Loucy (cell line): ENCODE measurements at regions not wholly inside any gene's neighbourhood (a gene's known extent, or its start where the extent isn't known, plus 50 kb on each side); places are given as distances from the start of the nearest gene placed in this dataset.

Experiments
- H2AFZ ChIP-seq: fragments of 200-600 bp; sonication (generic); 2 replicates; pipeline ENCODE4 v1.6.0; 2016; ENCODE audit warnings: antibody characterized with exemption, mild to moderate bottlenecking, low read length, moderate library complexity
- H3F3A ChIP-seq: fragments of 200-600 bp; 2 replicates; pipeline ENCODE4 v1.6.0; 2016; ENCODE audit warnings: antibody characterized with exemption, low read depth, mild to moderate bottlenecking
- H3K27me3 ChIP-seq: fragments of 200-600 bp; sonication (generic); 2 replicates; pipeline ENCODE4 v1.6.1; 2014; ENCODE audit warnings: low read length, mild to moderate bottlenecking; ENCODE audit not compliant: insufficient read depth, poor library complexity, severe bottlenecking
- H3K36me3 ChIP-seq: fragments of 200-600 bp; sonication (generic); 2 replicates; pipeline ENCODE4 v1.6.1; 2016; ENCODE audit warnings: low read length; ENCODE audit not compliant: insufficient read depth
- H3K4me1 ChIP-seq: fragments of 200-600 bp; sonication (generic); 2 replicates; pipeline ENCODE4 v1.5.1; 2014; ENCODE audit warnings: low read length, mild to moderate bottlenecking; ENCODE audit not compliant: insufficient read depth, poor library complexity, severe bottlenecking
- H3K4me2 ChIP-seq: fragments of 200-600 bp; sonication (generic); 2 replicates; pipeline ENCODE4 v1.6.0; 2014; ENCODE audit warnings: antibody characterized with exemption, low read length, low read depth, mild to moderate bottlenecking; ENCODE audit not compliant: poor library complexity, severe bottlenecking
- H3K4me3 ChIP-seq: fragments of 200-600 bp; sonication (generic); 2 replicates; pipeline ENCODE4 v1.5.1; 2014; ENCODE audit warnings: low read length, mild to moderate bottlenecking, mixed read lengths; ENCODE audit not compliant: poor library complexity, severe bottlenecking
- H3K79me2 ChIP-seq: fragments of 200-600 bp; sonication (generic); 2 replicates; pipeline ENCODE4 v1.6.1; 2014; ENCODE audit warnings: low read length; ENCODE audit not compliant: insufficient read depth
- H3K9ac ChIP-seq: fragments of 200-600 bp; sonication (generic); 2 replicates; pipeline ENCODE4 v1.6.0; 2014; ENCODE audit warnings: mild to moderate bottlenecking, low read depth, low read length, moderate library complexity; ENCODE audit not compliant: poor library complexity, severe bottlenecking
- H3K9me2 ChIP-seq: fragments of 200-600 bp; sonication (generic); replicated peaks from 2 replicates; pipeline ENCODE4 v1.6.1; 2016; ENCODE audit warnings: low read depth, low read length, mixed read lengths
- H3K9me3 ChIP-seq: fragments of 200-600 bp; sonication (generic); 2 replicates; pipeline ENCODE4 v1.6.1; 2014; ENCODE audit warnings: mild to moderate bottlenecking, antibody characterized with exemption, low read length, low read depth; ENCODE audit not compliant: insufficient read depth
- H4K20me1 ChIP-seq: fragments of 200-600 bp; sonication (generic); 2 replicates; pipeline ENCODE4 v1.6.0; 2014; ENCODE audit warnings: antibody characterized with exemption, low read length, mild to moderate bottlenecking; ENCODE audit not compliant: insufficient read depth, poor library complexity, severe bottlenecking
- EZH2phosphoT487 ChIP-seq: fragments of 200-600 bp; IDR thresholded peaks from 2 replicates; pipeline ENCODE4 v1.6.1; 2018; ENCODE audit warnings: antibody characterized with exemption, mild to moderate bottlenecking, moderate library complexity, borderline replicate concordance
- TF ChIP-seq, protein P1 (sequence below): fragments of 200-600 bp; sonication (generic); conservative IDR thresholded peaks from 2 replicates; pipeline ENCODE4 v1.5.1; 2014; ENCODE audit warnings: mild to moderate bottlenecking, antibody characterized with exemption, low read length

GRCh38 chr7:156080046-156080445, 267.8 kb upstream of the SHH start:
- no peaks in the 10 kb centered on the region for H3K79me2 ChIP-seq
- H3K4me1 ChIP-seq: no peaks in the 10 kb centered on the region
- H3F3A ChIP-seq: no peaks in the 10 kb centered on the region
- H3K36me3 ChIP-seq: no peaks in the 10 kb centered on the region
- TF ChIP-seq EZH2phosphoT487: no peak
- TF ChIP-seq, protein P1, sequence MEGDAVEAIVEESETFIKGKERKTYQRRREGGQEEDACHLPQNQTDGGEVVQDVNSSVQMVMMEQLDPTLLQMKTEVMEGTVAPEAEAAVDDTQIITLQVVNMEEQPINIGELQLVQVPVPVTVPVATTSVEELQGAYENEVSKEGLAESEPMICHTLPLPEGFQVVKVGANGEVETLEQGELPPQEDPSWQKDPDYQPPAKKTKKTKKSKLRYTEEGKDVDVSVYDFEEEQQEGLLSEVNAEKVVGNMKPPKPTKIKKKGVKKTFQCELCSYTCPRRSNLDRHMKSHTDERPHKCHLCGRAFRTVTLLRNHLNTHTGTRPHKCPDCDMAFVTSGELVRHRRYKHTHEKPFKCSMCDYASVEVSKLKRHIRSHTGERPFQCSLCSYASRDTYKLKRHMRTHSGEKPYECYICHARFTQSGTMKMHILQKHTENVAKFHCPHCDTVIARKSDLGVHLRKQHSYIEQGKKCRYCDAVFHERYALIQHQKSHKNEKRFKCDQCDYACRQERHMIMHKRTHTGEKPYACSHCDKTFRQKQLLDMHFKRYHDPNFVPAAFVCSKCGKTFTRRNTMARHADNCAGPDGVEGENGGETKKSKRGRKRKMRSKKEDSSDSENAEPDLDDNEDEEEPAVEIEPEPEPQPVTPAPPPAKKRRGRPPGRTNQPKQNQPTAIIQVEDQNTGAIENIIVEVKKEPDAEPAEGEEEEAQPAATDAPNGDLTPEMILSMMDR: no peak
- no peaks in the 10 kb centered on the region for H4K20me1 ChIP-seq
- no peaks in the 10 kb centered on the region for H3K27me3 ChIP-seq
- H3K4me2 ChIP-seq: no peak overlapping the region
- H3K9ac ChIP-seq: no peak overlapping the region
- no peak overlapping the region for H3K4me3 ChIP-seq
- H3K9me2 ChIP-seq: no peaks in the 10 kb centered on the region
- no peaks in the 10 kb centered on the region for H3K9me3 ChIP-seq
- no peak overlapping the region for H2AFZ ChIP-seq

GRCh38 chr7:156079156-156079555, 266.9 kb upstream of the SHH start:
- no peaks in the 10 kb centered on the region for H3K79me2 ChIP-seq
- H3K27me3 ChIP-seq: no peaks in the 10 kb centered on the region
- TF ChIP-seq, protein P1: no peak
- no peak for TF ChIP-seq EZH2phosphoT487
- H3K4me3 ChIP-seq: no peak overlapping the region
- no peaks in the 10 kb centered on the region for H3F3A ChIP-seq
- H3K9me3 ChIP-seq: no peaks in the 10 kb centered on the region; the same call in 1 of the 2 replicates
- H4K20me1 ChIP-seq: no peaks in the 10 kb centered on the region
- no peak overlapping the region for H3K4me2 ChIP-seq
- H3K9me2 ChIP-seq: no peaks in the 10 kb centered on the region
- H2AFZ ChIP-seq: no peak overlapping the region
- no peak overlapping the region for H3K9ac ChIP-seq
- H3K36me3 ChIP-seq: no peaks in the 10 kb centered on the region
- no peaks in the 10 kb centered on the region for H3K4me1 ChIP-seq

GRCh38 chr7:156074982-156075615, 262.8 kb upstream of the SHH start:
- H3K4me1 ChIP-seq: no peaks in the 10 kb centered on the region
- H3K9ac ChIP-seq: no peak overlapping the region
- no peaks in the 10 kb centered on the region for H3K27me3 ChIP-seq
- H3K9me3 ChIP-seq: no peaks in the 10 kb centered on the region; the same call in 1 of the 2 replicates
- TF ChIP-seq, protein P1: no peak
- no peak for TF ChIP-seq EZH2phosphoT487
- H3K4me3 ChIP-seq: no peak overlapping the region
- H3K79me2 ChIP-seq: no peaks in the 10 kb centered on the region
- no peak overlapping the region for H2AFZ ChIP-seq
- no peaks in the 10 kb centered on the region for H4K20me1 ChIP-seq
- no peaks in the 10 kb centered on the region for H3K36me3 ChIP-seq
- no peaks in the 10 kb centered on the region for H3K9me2 ChIP-seq
- H3F3A ChIP-seq: no peaks in the 10 kb centered on the region
- no peak overlapping the region for H3K4me2 ChIP-seq
